ENCODE measurements at regions not wholly inside any gene's neighbourhood (a gene's known extent, or its start where the extent isn't known, plus 50 kb on each side); places are given as distances from the start of the nearest gene placed in this dataset.
"Not testable (repeated sequence)": the region's sequence is repeated elsewhere in the genome, so short reads cannot be mapped to it uniquely, and the experiment has no call there.

DNA sequence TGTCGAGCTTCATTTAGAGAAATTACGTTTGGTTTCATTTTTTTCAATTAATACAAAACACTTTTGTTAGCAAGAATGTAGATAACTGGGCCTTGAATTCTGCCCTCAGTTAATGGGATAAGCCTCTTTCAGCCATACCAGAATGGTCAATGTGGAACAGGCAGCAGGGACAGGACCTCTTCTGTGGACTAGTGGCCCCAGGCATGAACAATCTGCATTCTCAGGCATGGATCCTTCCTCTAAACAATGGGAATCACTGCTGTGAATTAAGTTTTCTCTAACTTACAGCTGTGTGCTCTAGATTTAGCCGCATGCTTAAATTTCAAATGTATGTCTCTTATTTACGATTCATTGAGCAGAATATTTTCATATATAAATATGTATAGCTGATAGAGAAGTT is 237.7 kb upstream of the PRKCQ start:
- no peak for DNase-seq (ENCODE audit: low read depth in 3 of 3)

- DNase-seq (ENCODE audit: low read depth in 3 of 3), result no peak
Measured at GRCh38 chr10:6815346-6815745, 235.3 kb upstream of the PRKCQ start.

DNA sequence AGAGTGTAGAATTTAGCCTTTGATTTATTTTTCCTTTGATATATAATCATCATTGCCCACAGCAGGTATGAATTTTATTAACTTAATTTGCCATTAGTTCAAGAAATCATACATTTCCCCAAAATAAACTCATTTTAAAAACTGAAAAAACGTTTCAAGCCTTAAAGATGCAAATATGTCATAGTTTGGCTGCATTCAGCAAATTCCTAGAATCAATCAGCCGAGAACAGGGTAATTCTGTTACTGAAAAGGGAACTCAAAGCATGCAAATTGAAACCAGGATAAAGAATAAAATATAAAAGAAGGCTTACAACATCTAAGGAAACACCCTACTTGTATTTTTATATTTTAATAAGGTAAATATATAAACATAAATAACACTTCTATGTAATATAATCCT is 233.8 kb upstream of the PRKCQ start:
- no peak for DNase-seq (ENCODE audit: low read depth in 3 of 3)

DNA sequence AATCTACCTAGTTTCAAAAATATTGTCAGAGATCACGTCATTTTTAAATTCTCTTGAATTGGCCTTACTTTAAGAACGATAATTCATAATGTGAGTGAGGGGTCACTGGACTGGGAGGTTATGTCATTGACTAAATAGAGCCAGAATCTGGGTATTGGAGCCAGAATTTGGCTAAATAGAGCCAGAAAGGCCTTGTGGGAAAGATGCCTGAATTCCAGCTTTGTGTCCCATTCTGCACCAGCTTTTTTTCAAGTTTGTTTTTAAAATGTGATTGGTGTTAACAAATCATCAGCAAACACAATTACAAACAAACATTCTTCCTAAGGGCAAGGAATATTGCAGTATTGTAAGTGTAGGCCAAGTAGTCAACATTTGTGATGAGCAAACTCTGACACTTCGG is 233.2 kb upstream of the PRKCQ start:
- DNase-seq (ENCODE audit: low read depth in 3 of 3), result no peak

GRCh38 chr10:6811153-6811552 is 231.1 kb upstream of the PRKCQ start:
- DNase-seq (ENCODE audit: low read depth in 3 of 3), result no peak

DNA sequence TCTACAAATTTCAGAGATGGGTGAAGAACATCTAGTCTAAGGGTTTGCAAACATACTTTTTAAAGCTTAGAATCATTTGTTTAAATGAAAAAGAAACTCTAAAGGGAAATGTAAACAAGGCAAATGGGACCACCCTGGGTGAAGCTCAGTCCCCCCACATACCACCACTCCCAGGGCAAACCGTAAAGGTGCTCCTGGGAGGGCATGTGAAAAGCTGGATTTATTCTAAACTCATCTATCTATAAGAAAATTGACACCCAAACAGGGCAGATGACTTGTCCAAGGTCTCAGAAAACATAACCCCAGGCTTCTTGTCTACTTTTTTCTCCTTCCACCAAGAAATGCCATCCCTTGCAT is 223.3 kb upstream of the PRKCQ start:
- no peak for DNase-seq (ENCODE audit: low read depth in 3 of 3)

GRCh38 chr10:6802759-6803426 is 222.8 kb upstream of the PRKCQ start:
- DNase-seq (ENCODE audit: low read depth in 3 of 3), result no peak

DNA sequence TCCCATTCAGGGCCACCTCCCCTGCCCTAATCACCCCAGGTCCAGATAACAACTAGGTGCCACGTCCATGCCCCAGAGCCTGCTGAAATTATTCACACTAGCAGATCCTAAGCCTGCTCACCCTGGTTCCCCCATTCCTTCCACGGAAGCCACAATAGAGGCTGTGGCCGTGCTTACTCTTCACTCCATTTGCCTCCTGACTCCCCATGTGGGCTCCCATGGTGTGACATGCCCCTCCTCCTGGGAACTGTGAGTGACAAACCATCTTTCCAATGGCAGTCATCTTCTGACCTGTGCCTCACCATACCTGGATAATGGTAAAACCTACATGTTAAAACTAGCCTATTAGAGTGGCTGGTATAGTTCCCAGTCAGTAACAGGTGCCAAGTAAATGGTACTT is 216.2 kb upstream of the PRKCQ start:
- DNase-seq (ENCODE audit: low read depth in 3 of 3), result no peak

DNA sequence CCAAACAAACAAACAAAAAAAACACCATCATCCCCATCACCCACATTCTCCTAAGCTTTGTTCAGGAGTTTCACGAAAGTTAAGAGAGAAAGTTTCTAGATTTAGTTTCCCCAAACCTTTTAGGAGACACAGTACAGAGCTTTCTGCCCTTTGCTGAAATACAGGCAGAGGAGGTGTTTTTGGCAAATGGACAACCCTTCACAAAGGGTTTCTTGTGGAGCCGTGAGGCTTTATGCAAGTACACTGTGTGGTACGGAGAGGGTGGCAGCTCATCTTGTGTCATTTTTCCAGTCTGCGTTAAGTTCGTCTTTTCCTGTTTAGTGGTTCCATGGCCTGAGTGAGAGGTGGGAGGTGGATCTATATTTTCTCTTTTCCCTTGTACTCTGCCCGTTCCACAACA is 215.5 kb upstream of the PRKCQ start:
- no peak for DNase-seq (ENCODE audit: low read depth in 3 of 3)

DNA sequence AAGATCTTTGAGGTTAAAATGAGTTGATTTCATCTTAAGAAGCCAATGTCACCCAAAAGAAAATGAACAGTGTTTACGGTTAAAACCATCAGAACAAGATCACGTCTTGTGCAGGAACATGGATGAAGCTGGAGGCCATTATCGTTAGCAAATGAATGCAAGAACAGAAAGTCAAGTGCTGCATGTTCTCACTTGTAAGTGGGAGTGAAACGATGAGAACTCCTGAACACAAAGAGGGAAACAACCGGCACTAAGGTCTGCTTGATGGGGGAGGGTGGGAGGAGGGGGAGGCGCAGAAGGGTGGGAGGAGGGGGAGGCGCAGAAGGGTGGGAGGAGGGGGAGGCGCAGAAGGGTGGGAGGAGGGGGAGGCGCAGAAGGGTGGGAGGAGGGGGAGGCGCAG is 214.8 kb upstream of the PRKCQ start:
- not testable (repeated sequence) for DNase-seq (ENCODE audit: low read depth in 3 of 3)

GRCh38 chr10:6794441-6794840 is 214.4 kb upstream of the PRKCQ start:
- no peak for DNase-seq (ENCODE audit: low read depth in 3 of 3)

DNA sequence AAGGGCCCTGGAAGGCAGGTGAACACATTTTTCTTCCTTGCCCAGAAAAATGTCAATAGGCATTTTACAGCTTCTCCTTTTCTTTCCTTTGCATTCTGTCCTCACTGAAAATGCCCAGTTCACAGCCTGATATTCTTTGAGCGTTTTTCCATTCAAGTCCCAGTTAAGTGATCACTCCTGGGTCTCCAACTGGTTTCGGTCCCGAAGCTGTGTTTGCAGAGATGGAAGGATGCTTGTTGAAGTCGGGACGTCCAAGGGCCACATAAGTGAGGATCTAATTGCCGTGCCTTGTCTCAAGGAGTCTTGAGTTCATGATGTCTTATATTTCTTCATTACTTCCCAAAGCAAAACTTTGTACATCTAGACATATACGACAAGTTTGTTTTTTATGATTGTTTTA is 208.7 kb upstream of the PRKCQ start:
- DNase-seq (ENCODE audit: low read depth in 3 of 3), result no peak

- no peak for DNase-seq (ENCODE audit: low read depth in 3 of 3)
Measured at GRCh38 chr10:6788231-6788630, 208.2 kb upstream of the PRKCQ start.

DNA sequence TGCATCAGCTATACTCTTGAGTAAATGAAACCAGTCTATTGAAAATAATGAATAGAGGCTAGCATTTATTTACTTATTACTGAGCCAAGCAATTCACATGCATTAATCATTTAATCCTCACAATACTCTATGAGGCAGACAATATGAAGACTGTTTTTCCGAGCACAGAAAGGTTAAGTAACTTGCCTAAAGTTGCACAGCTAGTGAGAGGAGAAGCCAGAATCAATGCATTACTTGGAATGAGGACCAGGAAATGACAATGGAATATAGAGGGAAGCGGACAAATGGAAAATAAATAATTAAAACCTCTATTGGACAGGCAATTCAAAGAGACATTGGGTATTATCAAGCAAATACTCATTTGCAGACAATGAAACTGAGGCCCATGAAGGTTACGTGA is 207.6 kb upstream of the PRKCQ start:
- DNase-seq (ENCODE audit: low read depth in 3 of 3), result no peak

- DNase-seq (ENCODE audit: low read depth in 3 of 3), result no peak
Measured at GRCh38 chr10:6787091-6787490, 207.0 kb upstream of the PRKCQ start.

GRCh38 chr10:6786579-6787031 is 206.5 kb upstream of the PRKCQ start:
- DNase-seq (ENCODE audit: low read depth in 3 of 3), result no peak

DNA sequence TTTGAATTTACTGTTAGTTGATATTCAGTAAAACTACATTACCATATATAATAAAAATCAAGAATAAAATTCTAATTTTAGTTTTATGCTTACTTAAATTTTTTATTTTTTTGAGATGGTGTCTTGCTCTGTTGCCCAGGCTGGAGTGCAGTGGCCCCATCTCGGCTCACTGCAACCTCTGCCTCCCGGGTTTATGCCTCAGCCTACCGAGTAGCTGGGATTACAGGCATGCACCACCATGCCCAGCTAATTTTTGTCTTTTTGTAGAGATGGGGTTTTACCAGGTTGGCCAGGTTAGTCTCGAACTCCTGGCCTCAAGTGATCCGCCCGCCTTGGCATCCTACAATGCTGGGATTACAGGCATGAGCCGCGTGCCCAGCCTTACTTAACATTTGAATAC is 204.4 kb upstream of the PRKCQ start:
- not testable (repeated sequence) for DNase-seq (ENCODE audit: low read depth in 3 of 3)

GRCh38 chr10:6783471-6783870 is 203.4 kb upstream of the PRKCQ start:
- no peak for DNase-seq (ENCODE audit: low read depth in 3 of 3)

DNA sequence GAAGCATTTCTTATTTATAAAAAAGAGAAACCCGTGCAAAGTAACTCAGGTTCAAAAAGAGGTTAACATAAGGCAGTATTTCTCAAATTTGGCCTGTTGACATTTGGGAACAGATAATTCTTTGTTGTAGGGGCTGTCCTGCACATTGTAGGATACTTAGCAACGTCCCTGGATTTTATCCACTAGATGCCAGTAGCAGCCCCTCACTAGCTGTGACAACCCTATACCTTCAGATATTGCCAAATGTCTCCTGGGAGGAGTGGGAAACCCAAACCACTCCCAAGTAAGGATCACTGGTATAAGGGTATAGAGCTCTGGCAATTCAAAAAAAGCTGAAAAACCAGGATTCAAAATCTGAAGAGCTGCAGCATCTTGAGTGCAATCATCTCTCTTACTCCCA is 202.3 kb upstream of the PRKCQ start:
- no peak for DNase-seq (ENCODE audit: low read depth in 3 of 3)

DNA sequence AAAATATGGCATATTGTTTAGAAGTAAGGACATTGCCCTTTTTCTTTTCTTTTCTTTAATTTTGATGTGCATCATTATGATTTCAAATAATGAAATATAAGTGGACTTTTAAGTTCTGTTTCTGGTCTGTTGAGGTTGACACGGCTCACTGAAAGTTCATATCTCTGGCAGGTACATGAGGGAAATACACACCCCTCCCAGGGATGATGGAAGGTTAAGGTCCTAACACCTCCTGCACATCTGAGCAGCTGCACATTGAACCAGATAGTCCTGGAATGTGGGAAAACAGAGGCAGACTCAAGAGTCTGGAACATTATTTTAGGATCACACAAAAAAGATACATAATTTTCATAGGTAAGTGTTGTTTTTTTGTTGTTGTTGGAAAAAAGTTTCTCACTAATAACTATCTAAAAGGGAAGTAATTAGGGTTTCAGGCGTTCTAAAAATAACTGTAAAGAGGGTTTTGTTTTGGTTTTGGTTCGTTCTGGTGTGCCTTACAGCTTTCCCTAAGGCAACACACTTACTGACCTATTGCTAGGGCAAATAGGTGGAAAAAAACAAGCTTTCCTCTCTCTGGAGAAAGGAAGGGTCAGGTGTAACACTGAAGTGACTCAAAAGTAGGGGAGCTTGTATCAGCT is 201.2 kb upstream of the PRKCQ start:
- no peak for DNase-seq (ENCODE audit: low read depth in 3 of 3)

DNA sequence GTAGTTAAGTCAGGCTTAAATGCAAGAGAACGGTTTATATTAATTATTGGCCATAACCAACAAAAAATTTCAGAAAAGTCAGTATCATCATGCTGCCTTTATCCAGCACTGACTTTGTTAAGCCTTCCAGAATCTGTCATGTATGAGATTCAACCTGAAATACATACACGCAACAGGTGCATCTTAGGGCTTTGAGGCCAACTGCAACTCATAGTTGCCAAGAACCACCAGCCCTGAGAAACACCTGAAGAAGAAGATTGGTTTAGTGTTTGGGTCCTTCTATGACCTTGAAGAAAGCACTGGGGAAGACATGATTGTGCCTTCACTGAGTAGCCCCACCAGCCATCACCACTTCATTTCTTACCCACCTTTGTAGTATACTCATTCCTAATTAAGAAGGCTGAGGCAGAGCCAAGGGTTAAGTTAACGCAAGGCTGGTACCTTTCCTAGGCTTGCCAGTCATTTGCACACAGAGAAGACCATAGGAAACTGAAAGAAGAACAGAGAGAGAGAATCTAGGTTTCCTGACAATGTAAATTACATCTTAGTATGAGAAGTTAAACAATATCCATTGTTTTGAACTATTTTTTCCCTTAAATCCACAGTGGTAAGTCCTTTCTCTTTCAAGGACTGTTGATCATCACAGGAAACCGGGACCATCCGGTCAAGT is 200.1 kb upstream of the PRKCQ start:
- no peak for DNase-seq (ENCODE audit: low read depth in 3 of 3)

DNA sequence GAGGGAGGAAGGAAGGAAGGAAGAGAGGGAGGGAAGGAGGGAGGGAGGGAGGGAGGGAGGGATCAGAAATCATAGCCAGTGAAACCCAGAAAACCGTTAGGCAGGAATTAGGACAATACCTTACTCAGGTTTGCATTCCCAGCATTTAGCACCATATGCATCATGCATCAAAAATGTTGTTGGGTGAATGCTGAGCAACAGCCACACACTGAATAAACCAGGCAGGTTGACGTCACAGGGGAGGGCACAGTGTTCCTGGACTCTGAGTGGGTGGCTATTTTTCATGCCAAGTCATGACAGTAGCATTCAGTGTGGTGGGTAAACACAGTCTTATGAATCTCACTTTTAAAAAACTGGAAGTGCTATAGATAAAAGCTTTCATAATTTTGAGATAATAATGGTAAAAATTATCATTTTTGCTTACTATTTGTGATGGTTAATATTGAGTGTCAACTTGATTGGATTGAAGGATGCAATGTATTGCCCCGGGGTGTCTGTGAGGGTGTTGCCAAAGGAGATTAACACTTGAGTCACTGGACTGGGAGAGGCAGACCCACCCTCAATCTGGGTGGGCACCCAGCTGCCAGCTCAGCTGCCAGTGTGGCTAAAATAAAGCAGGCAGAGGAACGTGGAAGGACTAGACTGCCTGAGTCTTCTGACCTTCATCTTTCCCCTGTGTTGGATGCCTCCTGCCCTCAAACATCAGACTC is 199.1 kb upstream of the PRKCQ start:
- no peak for DNase-seq (ENCODE audit: low read depth in 3 of 3)

DNA sequence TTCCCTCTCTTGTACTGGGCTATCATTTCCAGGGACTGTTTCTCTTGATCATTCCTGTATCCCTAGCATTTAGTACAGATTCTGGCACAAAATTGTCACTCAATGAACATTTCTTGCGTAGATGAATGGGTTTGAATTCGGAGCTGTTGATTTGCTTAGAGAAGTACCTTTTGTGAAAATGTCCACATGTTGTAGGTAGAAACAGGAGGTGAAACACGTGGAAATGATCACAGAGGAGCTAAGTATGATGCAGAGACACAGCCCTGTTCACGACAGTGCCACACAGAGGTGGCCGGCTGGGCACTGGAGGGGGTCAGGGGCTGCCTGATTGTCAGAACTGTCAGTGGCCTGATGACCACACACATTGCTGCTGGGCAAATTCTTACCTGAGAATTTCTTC is 196.1 kb upstream of the PRKCQ start:
- DNase-seq (ENCODE audit: low read depth in 3 of 3), result no peak
